Kidney capillary endothelial cell (primary cell): ENCODE measurements at regions not wholly inside any gene's neighbourhood (a gene's known extent, or its start where the extent isn't known, plus 50 kb on each side); places are given as distances from the start of the nearest gene placed in this dataset.
"Not testable (repeated sequence)": the region's sequence is repeated elsewhere in the genome, so short reads cannot be mapped to it uniquely, and the experiment has no call there.

Experiments used
- DNase-seq: peaks from one replicate; pipeline ENCODE4 v3.0.0-alpha.2; 2018; ENCODE audit warnings: low spot score

DNA sequence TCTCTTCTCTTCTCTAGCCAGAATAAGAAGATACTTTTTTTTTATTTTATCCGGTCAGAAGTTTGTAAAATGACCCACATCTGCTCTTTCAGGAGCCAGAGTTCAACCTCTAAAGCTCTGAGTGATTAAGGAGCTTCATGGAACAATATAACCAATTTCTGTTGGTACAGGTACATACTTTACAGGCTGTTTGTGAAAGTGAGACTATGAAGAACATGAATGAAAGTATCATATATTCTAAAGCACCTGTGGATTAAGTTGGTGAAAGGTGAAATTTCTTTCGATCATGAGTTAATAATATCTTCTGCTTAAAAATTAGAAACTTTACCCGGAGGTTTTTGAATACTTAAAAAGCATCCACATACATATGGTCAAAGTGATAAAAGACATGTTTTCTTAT is 65.2 kb downstream of the DMRT2 start:
- DNase-seq, result no peak

DNA sequence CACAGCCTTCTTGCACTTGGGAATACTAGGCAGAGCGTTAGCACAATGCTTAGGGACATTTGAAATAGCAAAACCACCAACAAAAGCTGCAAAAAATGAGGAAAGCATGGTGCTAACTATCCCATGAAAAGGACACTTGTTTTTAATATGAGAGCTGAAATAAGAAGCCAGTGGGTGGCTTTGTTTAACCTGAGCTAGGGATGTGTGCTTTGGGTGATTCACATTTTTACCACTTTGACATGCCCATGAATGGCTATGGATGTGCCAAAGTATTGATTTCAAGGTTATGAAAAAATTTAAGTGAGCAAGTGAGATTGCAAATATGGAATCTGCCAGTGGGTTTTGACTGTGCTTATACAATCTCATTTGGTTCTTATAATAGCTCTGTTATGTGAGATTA is 67.3 kb downstream of the DMRT2 start:
- DNase-seq, result no peak

DNA sequence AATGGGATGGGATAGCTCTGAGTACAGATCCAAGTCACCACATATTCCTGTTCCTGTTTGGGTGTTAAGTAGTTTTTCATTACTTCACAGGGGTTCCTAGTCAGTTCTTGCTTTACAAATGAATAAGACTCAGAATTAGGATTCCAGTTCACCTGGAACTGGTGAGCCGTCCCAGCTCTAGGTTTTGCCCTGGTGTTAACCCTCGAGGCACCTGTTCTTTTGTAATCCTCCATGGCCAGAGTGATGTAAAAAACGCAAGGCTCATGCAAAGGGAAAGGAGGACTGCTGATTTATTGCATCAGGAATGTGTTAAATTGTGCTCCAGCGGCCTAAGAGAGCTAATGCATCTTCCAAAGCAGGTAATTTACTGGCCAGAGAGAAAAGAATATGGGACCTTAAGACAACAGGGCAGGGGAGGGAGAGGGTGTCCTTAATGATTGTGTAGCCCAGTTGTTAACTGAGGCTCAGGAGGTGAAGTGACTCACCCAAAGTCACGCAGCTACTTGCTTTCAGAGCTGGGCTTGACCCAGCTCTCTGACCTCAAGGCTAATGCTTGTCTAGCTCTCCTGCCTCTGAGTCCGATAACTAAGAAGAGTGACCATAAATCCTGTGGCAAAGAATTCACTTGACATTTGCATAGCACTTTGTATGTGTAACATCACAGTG is 70.5 kb downstream of the DMRT2 start:
- DNase-seq, result no peak

DNA sequence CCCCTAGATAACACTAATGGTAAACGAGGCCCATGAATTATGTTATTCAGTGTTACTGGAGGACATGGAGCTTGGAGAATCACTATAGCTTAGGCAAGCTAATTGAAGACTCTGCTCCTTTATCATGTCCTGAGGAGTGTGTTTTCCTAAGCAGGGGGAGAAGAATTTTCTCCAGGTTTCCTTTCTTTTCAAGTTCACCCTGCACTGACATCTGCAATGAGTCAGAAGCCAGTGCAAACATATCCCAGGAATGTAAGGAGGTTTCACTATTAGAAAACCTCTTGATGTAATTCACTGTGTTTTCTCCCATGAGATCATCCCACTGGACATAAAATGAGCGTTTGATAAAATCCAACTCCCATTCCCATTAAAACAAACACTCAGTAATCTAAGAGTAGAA is 75.6 kb downstream of the DMRT2 start:
- no peak for DNase-seq

DNA sequence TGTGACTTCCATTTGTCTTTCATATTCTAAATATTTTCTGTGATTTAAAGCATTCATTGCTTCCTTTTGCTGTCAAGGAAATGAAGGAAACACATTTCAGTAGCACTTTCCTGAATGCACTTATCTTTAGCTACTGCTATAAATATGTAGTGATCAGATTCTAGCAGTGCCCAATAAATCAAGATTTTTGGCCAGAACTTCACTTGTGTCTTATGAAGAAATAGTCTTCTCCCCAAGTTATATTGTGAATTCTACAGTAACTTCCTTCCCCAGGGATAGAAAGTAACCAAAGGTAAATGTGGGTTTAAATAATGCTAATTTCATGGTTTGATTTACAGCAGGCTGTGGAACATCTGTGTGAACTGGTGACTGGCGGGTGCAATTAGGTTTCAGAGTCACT is 77.9 kb downstream of the DMRT2 start:
- no peak for DNase-seq

DNA sequence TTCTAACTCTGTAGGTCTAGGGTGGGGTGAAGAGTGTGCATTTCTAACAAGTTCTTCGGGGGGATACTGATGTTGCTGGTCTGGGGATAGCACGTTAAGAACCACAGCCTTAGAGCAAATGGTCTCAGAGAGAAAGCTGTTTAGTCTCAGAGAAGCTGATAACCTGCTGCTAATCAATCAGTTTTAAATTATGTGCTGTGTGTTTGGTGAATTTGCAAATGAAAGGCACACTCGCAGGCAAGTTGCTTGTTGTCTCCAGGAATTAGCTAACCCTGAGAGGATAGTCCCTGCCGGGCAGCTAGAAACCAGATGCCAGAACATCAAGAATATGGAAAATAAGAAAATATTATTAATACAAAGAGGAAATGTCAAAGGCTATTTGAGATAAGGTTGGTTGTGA is 79.2 kb downstream of the DMRT2 start:
- no peak for DNase-seq

DNA sequence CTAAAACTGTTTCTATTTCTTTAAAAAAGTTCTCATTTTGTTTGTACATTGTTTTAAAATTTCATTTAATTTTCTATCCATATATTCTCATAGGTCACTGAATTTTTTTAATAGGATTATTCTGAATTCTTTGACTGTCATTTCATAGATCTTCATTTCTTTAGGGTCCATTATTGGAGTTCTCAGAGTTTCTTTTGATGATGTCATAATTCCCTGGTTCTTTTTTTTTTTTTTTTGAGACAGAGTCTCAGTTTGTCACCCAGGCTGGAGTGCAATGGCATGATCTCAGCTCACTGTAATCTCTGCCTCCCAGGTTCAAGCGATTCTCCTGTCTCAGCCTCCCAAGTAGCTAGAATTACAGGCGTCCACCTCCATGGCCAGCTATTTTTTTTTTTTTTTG is 89.9 kb downstream of the DMRT2 start:
- DNase-seq, result no peak

DNA sequence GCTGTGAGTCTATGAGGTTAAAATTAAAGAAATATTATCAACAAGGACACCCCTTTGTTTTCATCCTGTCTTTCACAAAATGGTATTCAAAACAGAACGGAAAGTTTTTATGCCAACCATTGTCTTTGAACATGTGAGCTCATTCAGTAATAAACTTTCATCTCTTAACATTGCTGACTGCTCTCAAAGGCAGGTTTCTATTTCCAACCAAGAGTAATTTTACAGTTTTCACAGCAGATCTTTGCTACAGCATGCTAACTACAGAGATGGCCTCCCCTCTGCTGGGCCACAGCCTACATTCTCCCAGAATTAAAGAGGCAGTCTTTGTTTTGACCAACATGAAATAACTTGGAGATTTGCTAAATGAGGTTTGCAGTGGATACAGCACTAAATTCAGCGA is 101.5 kb downstream of the DMRT2 start:
- DNase-seq, result no peak

DNA sequence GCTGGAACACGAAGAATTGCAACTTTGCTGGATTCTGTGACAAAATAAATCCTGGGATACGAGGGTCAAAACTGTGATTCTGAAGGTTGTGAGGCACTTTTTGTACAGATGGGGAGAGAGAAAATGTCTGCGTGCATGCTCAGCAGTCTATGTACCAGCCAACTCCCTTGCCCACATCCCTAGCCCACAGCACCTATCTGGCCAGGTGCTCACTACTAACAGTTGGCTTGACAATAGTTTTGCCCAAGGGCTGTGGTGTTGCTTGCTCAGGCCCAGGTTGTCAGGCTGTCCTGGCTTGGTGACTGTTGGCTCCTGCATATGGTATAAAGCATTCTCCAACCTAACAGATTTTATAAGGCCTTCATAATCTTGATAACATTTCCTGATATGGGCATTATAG is 102.0 kb downstream of the DMRT2 start:
- DNase-seq, result no peak

DNA sequence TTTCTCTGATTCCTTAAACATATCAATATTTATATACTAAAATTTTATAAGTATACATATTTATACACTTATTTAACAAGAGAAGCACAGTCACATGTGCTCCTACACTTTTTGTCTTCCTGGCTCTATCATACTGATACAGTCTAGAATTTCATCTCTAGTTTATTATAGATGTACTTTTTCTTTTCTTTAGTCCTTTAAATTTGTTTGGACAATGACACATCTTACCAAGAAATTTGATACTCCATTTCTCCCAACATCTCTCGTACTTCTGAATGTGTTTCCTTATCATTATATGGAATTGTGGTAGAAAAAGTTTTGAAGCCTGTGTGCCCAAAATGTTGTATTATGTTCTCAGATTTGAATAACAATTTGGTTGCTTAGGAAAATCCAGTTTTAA is 104.6 kb downstream of the DMRT2 start:
- DNase-seq, result no peak

DNA sequence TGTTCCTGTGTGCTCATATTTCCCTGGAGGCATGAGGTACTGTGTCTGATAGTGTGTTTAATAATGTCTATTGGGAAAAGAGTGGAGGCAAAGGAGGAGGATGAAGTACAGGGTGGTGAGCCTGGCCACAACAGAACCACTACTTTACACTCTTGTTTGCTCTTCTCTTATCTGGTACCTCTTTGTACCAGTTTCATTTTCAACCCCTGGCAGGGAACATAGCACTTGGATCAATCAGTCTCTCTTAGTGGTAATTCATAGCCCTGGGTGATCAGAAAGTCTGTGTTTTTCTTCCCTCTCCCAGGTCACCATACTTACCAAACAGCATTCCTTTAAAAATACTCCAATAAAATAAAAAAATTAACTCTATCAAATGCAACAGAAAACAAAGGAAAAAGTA is 105.4 kb downstream of the DMRT2 start:
- DNase-seq, result no peak

DNA sequence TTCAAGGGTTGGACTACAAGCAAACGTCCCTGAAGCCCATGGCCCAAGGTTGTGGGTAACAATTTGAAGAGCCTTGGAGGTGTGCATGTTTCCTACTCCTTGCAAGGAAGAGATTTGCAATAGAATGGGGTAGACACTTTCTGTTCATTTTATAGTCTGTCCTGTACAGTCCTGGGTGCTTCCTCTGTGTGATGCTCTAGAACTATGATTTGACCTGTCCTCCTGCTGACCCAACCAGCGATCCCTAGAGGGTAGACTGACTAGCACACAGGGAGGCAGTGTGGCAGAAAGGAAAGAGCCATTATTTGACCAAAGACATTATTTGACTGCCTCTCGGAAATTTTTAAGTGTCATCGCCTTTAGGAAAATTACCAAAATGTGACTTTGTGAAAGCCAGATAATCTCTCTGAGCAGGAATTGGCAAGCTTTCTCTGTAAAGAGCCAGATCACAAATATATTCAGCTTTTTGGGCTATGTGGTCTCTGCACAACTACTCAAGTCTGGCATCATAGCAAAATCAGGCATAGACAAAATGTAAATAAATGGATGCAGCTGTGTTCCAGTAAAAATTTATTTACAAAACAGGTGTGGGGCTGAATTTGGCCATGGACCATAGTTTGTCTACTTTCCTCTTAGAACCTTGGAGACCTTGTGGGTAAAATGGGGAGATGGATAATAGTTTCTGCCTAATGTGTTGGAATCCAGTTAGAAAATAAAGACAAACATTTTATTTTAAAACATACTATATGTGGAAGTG is 106.8 kb downstream of the DMRT2 start:
- DNase-seq, result no peak

DNA sequence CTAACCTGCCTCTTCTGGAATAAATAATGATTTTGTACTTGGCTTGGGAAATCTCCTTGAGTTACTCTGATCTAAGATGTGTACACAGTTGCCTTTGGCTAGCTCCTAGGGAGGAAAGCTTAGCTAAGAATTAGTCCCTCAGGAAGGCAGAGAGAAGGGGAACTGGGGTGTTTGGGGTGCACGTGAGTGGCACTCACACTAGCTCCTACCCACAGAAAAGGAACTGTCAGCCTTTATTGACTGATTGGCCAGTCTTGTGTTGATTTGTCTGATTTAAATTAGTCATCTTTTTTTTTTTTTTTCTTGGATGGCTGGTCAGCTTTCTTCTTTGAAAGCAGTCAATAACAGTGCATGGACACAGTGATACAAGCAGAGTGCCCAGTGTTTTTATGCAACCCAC is 107.7 kb downstream of the DMRT2 start:
- DNase-seq, result no peak

DNA sequence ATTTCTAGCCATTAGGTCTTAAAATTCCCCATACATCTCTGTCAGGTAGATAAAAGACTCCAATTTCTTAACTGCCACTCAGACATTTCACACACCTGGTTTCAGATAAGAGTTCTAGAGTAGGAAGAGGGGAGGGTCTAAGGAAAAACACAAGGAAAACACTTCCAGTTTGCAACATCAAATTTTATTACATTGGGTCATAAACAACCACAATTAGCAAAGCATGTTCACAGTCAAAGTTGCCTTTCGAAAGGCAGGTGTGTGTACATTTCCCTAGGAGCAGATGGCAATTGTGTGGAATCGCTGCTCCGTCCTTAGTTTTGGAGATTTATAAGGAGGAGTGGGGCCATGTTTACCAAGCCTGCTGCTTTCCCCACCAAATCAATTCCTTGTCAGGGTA is 120.8 kb downstream of the DMRT2 start:
- no peak for DNase-seq

DNA sequence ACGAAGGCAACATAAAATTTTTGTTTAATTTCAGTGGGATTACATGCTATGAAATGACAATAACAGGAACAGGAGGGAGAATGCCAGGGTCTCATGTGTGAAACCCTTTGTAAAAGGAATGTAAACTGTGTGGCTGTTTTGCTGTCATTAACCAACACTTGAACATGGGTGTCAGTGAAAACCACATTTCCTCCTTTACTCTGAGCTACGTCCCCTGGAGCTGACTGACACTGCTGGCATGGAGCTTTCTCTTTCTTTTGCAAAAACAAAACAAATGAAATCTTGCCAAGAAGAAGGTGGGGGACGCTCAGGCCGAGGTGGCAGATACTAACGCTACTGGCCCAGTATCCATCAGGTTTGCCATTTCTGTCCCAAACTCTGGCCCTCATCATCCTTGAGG is 121.4 kb downstream of the DMRT2 start:
- no peak for DNase-seq

DNA sequence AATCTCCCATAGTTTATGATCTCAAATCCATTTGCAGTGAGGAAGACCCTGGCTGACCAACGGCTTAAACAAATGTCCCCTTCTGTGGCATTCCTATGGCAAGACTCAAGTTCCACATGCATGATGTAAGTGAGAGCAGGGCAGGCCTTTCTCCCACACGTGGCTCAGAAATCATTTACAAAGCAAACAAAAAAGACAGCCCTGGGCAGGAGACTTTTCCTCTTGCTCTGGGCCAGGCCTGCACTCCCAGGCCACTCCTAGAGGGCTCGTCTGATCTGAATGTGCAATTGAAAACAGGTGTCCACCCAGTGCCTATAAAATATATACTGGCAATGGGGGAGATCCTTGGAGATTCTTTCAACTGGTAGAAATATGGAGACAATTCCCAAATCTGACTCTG is 123.1 kb downstream of the DMRT2 start:
- DNase-seq, result no peak

DNA sequence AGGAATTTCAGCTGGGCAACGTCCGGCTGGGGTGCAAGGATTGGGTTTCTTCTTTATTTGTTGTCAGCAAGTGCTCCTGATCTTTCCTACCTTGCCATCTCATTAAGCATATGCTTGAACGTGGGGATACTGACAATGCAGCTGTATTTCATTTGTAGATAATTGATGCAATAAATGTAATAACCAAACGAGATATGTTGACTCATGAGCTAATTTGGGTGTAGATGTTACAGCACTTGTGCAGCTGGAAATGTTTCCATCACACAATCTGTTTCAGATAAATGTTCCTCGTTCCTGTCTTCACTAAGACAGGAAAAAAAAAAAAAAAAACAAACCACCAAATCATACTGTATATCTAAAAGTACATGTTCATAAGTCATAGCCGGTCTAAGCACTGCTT is 123.8 kb downstream of the DMRT2 start:
- DNase-seq, result no peak

DNA sequence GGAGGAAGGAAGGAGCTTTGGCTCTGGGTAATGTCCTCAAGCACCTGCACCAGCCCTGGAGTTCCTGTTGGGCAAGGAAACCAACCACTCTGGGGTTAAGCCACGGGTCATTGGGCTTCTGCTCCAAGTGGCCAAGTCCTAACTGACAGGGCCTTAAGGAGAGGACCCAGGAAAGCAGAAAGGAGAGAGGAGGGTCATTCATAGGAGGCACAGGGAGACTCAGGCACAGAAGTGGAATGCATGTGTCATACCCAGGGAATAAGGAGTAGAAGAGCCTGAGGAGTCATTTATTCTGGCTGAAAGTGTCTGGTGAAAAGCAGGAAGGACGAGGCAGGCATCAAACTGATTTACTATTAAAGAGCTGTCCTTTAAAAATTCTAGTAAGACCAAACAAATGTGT is 129.2 kb downstream of the DMRT2 start:
- no peak for DNase-seq

DNA sequence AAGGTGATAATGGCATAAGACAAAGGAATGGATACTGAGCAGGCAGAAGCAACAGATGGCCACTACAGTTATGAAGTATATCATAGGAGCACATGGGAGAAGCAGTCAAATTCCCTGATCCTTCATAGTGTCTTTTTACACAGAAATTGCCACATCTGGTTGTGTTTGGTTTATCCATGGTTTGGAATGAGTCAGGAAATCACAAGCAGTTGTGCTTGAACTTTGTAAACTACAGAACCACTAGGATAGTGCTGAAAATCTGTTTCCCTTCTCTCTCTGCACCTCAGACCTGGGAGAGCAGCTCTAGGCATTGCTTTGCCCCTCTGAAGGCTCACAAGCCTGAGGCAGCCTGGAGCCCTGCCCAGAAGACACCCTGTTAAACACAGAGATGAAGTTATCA is 134.0 kb downstream of the DMRT2 start:
- no peak for DNase-seq

DNA sequence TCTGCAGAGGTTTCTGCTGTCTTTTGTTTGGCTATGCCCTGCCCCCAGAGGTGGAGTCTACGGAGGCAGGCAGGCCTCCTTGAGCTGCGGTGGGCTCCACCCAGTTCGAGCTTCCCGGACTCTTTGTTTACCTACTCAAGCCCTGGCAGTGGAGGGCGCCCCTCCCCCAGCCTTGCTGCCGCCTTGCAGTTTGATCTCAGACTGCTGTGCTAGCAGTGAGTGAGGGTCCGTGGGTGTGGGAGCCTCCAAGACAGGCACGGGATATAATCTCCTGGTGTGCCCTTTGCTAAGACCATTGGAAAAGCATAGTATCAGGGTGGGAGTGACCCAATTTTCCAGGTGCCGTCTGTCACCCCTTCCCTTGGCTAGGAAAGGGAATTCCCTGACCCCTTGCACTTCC is 137.0 kb downstream of the DMRT2 start:
- not testable (repeated sequence) for DNase-seq

DNA sequence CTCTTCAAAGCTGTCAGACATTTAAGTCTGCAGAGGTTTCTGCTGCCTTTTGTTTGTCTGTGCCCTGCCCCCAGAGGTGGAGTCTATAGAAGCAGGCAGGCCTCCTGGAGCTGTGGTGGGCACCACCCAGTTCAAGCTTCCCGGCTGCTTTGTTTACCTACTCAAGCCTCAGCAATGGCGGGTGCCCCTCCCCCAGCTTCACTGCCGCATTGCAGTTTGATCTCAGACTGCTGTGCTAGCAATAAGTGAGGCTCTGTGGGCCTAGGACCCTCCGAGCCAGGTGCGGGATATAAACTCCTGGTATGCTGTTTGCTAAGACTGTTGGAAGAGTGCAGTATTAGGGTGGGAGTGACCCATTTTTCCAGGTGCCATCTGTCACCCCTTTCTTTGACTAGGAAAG is 145.5 kb downstream of the DMRT2 start:
- DNase-seq, result not testable (repeated sequence)

DNA sequence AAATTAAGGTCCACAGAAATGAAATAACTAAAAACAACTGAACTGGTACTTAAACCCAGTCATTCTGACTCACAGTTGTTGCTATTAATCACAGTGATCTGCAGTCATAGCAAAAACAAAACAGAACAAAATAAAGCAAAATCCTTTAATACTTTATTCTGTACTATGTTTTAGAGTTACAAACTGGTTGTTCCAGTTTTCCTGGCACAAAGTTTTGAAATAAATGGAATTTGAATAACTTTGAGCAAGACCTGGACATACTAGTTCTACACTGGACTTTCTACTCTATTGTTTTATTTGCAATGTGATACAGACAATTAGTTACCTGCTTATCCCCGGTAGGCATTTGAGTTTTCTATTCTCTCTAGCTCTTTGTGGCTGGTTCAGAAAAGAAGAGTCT is 147.9 kb downstream of the DMRT2 start:
- no peak for DNase-seq

DNA sequence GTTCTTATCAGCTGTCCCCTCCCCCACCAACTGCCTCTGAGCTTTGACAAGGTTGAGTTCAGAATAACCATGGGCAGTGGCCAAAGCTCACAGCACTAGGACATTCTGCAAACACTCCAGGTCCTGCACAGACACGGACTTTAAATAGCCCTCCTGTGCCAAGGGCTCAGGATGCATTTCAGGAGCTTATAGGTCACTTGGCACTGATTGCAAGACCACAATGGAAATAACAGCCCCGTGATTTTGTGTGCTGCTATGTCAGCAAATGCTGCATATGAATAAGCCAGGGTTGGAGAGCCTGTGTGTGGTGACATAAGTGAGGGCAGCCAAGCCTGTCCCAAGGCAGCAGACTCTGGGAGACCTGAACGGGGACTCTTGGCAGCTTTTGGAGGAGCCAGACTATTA is 150.7 kb downstream of the DMRT2 start:
- no peak for DNase-seq

DNA sequence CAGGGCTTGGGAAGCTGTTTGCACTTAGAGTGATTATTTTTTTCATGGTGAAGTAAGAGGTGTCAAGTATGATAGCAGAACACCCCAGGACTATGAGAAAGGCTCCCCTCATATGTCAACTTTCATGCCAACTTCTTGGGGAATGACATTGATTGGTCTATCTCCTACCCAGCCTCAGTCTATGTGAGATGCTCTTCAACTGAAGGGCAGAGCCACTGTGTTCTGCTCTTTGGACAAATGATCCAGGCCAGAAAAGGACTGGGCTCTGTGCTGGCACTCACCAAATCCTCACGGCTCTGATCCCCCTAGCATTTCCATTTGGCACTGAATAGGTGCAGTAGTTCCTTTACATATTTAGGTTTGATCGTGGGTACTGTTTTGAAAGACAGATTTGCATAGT is 151.1 kb downstream of the DMRT2 start:
- no peak for DNase-seq
